NCI-H446 (cell line): ENCODE measurements at regions not wholly inside any gene's neighbourhood (a gene's known extent, or its start where the extent isn't known, plus 50 kb on each side); places are given as distances from the start of the nearest gene placed in this dataset.
"Not testable (repeated sequence)": the region's sequence is repeated elsewhere in the genome, so short reads cannot be mapped to it uniquely, and the experiment has no call there.

Source experiments
- DNase-seq, 2 experiments: peaks; one replicate each; lab custom pipeline; 2025; lab: John Stamatoyannopoulos, UW

GRCh38 chr6:135722190-135722589 is 129.3 kb upstream of the PDE7B start:
- no peak for DNase-seq

- no peak for DNase-seq
Observed at GRCh38 chr6:135722679-135723078, 128.8 kb upstream of the PDE7B start.

GRCh38 chr6:135728589-135728988 is 122.9 kb upstream of the PDE7B start:
- DNase-seq: no peak

DNA sequence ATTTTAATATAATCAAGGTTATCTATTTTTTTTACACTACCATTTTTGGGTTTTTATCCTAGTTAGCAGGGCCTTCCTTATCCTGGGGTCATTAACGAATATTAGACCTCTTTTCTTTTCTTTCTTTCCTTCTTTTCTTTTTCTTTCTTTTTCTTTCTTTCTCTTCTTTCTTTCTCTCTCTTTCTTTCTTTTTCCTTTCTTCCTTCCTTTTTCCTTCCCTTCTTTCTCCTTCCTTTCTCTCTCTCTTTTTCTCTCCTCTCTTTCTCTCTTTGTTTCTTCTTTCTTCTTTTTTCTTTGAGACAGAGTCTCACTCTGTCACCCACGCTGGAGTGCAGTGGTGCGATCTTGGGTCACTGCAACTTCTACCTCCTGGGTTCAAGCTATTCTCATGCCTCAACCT is 120.4 kb upstream of the PDE7B start:
- DNase-seq: no peak

DNA sequence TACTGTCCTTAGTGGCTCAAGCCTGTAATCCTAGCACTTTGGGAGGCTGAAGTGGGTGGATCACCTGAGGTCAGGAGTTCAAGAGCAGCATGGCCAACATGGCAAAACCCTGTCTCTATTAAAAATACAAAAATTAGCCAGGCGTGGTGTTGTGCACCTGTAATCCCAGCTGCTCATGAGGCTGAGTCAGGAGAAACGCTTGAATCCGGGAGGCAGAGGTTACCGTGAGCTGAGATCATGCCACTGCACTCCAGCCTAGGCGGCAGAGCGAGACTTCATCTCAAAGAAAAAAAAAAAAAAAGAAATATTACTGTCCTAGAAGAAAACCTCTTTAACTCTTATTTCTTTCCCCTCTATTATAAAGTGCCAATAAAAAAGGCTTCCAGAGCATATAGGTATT is 115.2 kb upstream of the PDE7B start:
- not testable (repeated sequence) for DNase-seq

GRCh38 chr6:135738636-135739035 is 112.9 kb upstream of the PDE7B start:
- no peak for DNase-seq

- DNase-seq: no peak
Observed at GRCh38 chr6:135739288-135739687, 112.2 kb upstream of the PDE7B start.

- no peak for DNase-seq
Observed at GRCh38 chr6:135740580-135740979, 110.9 kb upstream of the PDE7B start.

- DNase-seq: no peak
Observed at GRCh38 chr6:135743476-135743875, 108.0 kb upstream of the PDE7B start.

- DNase-seq: no peak
Observed at GRCh38 chr6:135748189-135748588, 103.3 kb upstream of the PDE7B start.

GRCh38 chr6:135750081-135750480 is 101.4 kb upstream of the PDE7B start:
- no peak for DNase-seq

- DNase-seq: no peak
Observed at GRCh38 chr6:135753196-135753595, 98.3 kb upstream of the PDE7B start.

GRCh38 chr6:135759831-135760230 is 91.7 kb upstream of the PDE7B start:
- DNase-seq: no peak

DNA sequence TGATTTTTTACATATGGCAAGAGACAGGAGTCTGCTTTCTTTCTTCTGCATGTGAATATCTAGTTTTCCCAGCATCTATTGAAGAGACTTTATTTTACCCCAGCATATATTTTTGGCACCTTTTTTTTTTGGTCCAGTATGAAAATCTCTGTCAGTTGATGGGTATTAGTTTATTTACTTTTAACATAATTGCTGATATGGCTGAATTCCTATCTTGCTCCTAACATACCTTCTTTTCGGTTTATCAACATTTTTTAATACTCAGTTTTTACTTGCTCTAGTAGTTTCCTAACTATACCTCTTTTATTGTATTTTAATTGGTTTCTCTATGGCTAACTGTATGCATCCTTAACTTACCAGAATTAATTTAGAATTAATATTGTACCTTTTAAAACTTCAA is 77.5 kb upstream of the PDE7B start:
- no peak for DNase-seq

DNA sequence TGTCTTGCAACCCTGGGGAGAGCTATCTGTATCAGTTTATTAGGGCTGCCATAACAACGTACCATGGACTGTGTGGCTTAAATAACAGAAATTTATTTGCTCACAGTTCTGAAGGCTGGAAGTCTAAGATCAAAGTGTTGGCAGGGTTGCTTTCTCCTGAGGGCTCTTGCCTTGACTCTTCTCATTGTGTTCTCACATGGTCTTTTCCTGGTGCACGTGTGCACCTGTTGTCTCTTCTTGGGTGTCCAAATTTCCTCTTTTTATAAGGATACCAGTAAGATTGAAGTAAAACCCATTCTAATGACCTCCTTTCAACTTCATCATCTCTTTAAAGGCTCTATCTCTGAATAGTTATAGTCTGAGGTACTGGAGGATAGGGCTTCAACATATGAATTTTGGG is 72.3 kb upstream of the PDE7B start:
- DNase-seq: no peak

GRCh38 chr6:135780326-135780725 is 71.2 kb upstream of the PDE7B start:
- no peak for DNase-seq

GRCh38 chr6:135782546-135782945 is 69.0 kb upstream of the PDE7B start:
- no peak for DNase-seq

- peak; percentile 4 to 41 for DNase-seq
Observed at GRCh38 chr6:135784507-135784906, 67.0 kb upstream of the PDE7B start.

DNA sequence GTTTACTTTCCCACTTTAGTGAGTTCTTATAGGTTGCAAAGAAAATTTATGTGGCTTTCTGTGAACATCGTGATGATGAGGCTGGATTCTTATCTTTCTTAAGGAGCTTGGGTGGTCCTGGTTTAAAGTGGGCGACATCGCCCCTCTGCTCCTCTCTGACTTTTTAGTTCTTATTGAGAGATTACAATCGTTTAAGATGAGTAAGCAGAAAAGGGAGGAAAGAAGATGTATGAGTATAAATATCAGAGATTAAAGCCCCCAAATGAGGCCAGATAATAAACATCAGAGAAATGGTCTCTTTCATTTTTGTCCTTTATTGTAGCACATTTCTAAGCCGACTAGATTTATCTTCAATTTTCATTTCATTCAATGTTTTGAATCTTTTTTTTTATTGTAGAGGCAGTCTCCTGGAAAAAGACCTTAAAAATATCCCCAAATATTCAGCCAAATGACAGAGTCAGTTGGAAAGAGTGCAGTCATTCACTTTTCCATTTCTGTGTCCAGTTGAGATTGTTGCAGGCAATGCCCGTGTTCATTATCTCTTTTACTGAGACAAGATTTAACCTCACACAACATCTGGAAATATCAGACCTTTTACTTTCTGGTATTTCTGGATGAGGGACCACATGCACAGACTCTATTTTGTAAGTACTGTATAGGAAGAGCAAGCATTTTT is 62.0 kb upstream of the PDE7B start:
- no peak for DNase-seq

DNA sequence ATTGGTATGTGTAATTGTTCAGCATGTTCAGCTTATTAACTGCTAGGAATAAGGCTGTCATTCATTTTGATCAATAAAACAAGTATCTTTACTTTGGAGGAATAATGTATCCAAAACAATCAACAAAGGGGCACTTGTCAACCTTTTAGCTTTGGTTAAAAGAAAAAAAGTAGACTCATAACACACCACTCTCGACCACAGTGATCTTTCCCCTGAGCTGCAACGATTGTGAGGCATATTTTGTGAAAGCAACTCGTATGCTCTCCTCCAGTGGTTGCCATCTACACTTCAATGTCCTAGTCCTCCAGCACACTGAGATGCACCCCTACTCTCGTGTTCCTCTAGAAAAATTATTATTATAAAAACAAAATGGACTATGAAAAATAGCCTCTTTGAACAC is 60.1 kb upstream of the PDE7B start:
- no peak for DNase-seq

DNA sequence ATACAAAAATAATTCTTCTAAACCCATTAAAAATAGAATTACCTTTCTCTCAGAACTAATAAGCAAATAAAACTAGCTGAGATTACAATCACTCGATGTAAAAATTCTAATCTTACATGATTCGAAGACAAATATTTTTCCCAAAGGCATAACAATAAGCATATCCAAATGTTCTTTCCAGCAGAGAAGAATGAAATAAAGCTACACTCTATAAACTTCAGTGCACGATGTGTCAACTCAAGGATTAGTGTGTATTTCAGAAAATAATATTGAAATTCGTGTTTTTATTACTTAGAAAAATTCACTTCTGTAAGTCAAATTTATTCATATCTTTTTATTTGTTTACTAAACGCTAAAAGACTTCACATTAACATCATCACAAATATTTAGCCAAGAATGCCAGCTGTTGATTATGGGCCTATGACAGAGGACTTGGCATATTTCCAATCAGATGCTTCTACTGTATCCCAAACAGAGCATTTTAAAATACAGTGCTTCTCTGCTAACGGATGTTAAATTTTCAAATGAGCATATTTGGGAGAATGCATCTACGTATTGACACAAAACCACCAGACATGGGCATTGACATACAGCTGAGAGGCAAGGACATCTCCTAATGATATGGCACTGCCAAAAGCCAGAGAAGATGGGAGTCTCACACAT is 54.7 kb upstream of the PDE7B start:
- peak; percentile 49 to 70 for DNase-seq

DNA sequence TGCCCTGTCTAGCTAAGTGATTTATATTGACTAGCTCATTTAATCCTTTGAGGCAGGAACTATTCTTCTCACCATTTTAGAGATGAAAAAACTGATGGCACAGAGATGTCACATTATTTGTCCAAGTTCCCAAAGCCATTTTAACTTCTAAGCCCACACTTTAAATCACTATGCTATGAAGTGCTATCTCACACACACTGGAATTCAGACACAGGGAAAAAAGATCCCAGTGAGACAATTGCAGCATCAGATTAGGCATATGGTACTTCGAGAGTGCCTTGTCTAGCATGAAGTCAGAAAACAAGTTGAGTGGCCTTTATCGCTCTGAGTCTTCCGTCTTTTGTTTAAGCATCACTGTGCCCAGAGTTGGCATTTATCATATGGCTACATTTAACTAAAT is 54.1 kb upstream of the PDE7B start:
- DNase-seq: no peak

DNA sequence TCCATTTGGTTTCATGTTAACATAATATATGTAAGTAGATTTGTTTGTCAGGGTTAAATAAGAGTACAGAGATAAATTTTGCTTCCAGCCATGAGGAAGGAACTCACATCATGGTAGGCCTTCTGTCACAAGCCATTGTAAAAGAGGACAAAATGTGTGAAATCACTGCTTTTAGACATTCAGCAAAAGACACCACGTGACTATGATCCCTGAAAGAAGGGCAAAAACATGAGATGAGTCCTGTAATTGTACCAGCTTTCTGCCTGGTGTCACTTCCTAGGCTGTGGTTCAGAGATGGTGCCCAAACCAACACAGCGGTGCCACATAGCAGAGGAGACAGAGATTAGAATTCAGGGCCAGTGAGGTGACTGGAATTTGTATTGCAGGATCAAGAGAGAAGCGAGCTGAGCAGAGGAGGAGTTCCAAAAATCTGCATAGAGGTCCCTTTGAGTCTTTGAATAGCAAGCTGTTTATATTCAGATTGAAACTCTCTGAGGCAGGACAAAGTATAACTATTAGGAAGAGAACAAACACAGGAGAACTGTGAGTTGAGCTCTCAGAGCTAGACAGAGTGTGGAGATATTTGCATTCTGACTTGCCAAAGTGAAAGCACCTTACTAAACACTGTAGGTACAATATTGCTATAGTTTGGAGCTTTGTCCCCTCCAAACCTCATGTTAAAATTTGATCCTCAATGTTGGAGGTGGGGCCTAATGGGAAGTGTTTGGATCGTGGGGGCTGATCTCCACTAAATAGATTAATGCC is 52.6 kb upstream of the PDE7B start:
- DNase-seq: no peak
